HG03457 (cell line): ENCODE measurements at regions not wholly inside any gene's neighbourhood (a gene's known extent, or its start where the extent isn't known, plus 50 kb on each side); places are given as distances from the start of the nearest gene placed in this dataset.

Source experiments
- ATAC-seq: cut with Tn5 transposase; IDR thresholded peaks from one replicate; pipeline ENCODE4 v1.9.1; 2021; ENCODE audit warnings: moderate number of reproducible peaks; ENCODE audit not compliant: unreplicated experiment

GRCh38 chr13:85666356-85666755, 132.9 kb downstream of the SLITRK6 start:
- no peak for ATAC-seq

DNA sequence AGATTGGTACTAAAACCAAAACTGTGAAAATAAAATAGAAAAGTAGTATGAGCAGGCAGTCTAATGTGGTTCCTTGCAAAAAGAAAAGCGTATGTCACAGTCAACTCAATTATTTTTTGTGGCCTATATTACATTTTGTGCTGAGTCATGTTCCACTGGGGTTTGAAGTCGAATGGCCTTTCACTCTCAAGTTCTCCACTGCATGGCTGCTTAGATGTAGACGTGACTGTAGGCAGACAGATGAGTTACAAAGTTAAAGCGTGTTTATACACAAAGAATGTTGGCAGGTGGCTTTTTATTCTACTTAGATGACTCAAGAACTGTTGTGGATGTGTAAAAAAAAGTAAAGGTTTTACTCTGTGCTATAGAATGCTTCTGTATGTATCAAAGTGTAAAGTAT, 133.9 kb downstream of the SLITRK6 start:
- no peak for ATAC-seq

GRCh38 chr13:85663856-85664255, 135.4 kb downstream of the SLITRK6 start:
- ATAC-seq, result no peak

DNA sequence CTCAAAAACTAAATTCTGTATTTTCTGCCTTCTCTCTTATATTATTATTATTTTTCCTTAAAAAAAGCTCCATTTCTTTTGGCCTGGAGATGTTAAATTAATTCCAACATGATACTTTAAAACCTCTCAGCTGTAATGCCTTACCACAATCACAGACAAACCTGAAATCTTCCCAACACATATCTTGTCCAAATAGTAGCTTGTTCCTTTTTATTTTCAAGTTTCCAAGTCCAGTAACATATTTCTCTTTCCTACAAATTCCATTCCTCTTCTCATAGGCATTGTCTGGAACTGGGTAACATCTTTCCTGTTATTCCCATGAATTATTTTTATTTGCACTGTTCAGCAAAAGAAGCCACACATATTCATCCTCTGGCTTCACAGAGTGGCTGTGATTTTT, 137.0 kb downstream of the SLITRK6 start:
- ATAC-seq, result no peak

DNA sequence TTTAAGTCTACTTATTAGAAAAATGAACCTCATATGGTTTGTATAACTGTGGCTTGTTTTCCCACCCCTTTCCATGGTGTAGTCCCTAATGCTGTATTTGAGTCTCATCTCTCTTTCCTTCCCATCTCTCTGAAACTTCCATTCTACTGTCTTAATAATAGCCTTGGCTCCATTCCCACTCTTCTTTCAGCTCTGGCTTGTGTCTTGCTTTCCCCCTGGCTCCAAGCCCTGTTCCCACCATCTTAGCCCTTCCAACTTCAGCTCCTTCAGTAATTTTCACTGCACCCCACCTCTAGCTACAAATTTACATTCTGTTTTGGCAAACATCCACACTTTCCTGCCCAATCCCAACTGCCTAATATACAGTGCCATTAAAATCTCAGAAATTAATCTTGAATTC, 137.5 kb downstream of the SLITRK6 start:
- ATAC-seq, result no peak

- no peak for ATAC-seq
Observed at GRCh38 chr13:85659493-85659892, 139.7 kb downstream of the SLITRK6 start.

DNA sequence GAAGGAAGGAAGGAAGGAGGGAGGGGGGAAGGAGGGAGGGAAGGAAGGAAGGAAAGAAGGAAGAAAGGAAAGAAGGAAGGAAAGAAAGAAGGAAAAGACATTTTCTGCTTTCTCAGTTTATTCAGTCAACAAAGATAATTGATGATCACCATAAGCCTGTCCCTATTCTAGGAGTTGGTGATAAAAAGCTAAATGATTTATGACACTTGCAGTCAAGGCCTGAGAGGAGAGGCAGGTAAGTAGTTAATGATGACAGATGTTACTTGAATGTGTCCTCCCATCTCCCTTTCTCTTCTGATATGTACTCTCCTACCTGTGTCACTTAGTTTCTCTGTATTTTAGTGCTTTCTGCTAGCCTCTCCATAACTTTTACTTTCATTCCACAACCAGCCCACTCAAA, 141.3 kb downstream of the SLITRK6 start:
- no peak for ATAC-seq

DNA sequence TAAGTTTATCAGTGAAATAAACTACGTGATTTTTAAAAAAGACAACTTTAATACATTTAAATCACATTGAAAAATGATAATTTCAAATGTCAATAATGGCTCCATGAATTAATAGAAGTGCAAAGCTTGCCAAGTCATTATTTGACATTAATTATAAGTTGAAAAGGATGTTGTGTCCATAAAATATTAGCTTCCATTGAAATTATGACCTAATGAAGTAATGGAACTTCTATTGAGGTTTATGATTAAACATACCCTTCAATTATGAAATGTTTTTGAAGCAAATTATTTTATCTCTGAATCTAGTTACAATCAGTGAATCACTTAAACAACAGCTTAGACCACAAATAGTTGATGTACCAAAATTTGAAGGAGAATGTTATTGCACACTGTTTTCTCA, 144.2 kb downstream of the SLITRK6 start:
- ATAC-seq, result no peak

- no peak for ATAC-seq
Observed at GRCh38 chr13:85654227-85654626, 145.0 kb downstream of the SLITRK6 start.

DNA sequence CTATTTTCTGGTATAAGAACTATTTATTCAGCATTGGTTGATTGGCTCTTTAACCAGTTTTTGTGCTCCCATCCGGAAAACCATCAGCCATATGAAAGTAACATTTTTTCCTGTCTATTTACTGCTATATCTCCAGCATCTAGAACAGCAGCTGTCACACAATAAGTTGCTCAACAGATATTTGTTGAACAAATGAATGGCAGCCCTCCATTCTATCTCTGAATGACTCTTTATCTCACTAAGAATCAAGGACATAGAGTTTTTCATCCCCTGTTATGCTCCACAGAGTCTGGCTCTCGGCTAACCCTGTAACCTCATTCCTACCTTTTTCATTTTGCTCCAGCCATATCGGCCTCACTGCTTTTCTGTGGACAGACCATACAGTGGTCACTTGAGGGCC, 145.5 kb downstream of the SLITRK6 start:
- ATAC-seq, result no peak

GRCh38 chr13:85652491-85652890, 146.7 kb downstream of the SLITRK6 start:
- no peak for ATAC-seq

DNA sequence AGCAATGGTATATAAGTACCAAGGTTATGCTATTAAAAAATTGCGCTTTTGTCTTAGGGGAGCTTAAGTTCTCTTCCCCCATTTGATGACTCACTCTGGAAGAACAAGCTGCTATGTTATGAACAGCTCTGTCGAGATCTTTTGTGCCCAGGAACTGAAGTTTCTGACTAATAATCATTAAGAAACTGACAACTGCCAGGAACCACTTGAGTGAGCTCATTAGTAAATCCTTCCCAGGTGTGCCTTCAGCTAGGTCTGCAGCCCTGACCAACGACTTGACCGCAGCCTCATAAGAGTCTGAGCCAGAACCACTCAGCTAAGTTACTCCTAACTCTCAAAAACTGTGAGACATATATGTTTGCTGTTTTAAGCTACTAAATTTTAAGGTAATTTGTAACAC, 147.8 kb downstream of the SLITRK6 start:
- ATAC-seq, result no peak

DNA sequence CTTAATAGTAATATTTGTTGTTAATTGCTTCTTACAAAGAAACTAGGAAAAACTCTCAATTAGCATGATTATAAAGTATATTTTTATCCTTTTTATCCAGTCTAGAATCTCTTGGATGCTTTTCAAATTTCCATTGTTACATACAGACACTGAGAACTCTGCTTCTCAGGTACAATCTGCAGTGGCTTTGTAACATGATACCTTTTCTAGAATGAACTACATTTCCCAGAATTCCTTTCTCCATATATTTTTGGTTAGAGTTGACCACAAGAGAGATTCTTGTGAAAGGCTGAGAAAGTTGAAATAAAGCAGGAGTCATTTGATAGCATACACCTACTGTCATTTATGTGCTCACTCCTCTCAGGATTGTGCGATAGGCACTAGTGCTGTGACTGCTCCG, 148.6 kb downstream of the SLITRK6 start:
- no peak for ATAC-seq

DNA sequence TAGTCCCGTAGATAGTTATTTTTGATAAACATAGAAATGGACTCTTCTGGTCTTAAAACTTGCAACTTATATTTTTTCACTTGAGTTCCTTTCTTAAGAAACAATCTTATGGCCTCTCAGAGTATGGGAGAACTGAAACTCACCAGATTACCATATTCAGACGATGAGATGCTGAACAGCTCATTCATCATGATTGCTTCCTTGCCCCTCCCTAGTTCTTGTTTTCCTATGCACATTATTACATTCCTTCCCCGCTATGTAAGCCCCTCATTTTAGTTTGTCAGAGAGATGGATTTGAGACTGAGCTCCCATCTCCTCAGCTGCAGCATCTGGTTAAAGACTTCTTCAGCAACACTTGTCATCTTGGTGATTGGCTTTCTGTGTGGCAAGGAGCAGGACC, 158.5 kb downstream of the SLITRK6 start:
- ATAC-seq, result no peak

GRCh38 chr13:85638815-85639393, 160.3 kb downstream of the SLITRK6 start:
- ATAC-seq, result no peak

- ATAC-seq, result no peak
Observed at GRCh38 chr13:85638265-85638664, 161.0 kb downstream of the SLITRK6 start.

DNA sequence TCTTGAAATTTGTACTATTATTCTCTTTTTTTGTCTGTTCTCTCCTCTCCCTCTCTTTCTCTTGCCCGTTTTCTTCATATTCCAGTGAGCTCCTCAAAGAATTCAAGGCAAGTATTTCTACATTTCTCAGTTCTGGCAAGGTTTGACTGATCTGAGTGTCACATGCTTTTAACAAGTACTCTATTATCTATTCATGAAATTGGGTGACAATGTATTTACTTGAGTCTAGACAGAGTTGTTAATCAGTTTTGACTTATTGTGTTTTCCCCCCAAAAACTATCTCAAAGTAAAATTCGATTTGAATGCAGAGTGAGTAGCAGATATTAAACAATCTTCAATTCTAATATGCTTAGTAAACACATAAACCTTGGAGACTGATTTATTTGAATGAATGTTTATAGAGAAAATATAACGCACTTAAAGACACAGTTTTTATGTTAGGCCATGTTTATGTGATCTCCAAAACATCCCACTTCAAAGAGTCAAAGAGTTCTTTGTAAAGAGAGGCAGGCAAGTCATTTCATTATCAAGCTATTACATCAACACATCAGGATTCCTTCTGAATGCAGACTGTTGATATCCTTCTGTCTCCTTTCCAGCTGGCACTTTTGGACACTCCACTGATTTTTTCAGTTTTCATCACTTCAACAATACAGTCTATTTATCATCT, 166.6 kb downstream of the SLITRK6 start:
- ATAC-seq, result no peak

- ATAC-seq, result no peak
Observed at GRCh38 chr13:85631801-85632200, 167.4 kb downstream of the SLITRK6 start.

GRCh38 chr13:85626603-85627002, 172.6 kb downstream of the SLITRK6 start:
- no peak for ATAC-seq

GRCh38 chr13:85619321-85619720, 179.9 kb downstream of the SLITRK6 start:
- no peak for ATAC-seq

GRCh38 chr13:85618521-85618920, 180.7 kb downstream of the SLITRK6 start:
- ATAC-seq, result no peak

GRCh38 chr13:85616275-85616674, 182.9 kb downstream of the SLITRK6 start:
- no peak for ATAC-seq

DNA sequence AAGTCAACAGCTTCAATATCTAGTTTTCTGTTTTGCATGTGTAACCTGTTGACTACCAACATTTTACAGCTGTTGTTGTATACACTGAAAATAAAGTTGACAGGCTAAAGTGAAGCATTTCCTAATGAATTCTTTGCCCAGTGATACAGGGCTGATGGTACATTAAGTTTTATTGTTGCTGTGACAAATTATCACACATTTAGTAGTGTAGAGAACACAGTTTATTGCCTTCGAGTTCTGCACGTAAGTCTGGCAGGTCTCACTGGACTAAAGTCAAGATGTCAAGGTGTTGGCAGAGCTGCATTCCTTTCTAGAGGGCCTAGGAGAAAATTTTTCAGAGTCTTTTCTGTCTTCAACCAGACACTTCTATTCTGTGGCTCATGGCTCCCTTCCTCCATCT, 184.2 kb downstream of the SLITRK6 start:
- no peak for ATAC-seq
